Muscle of arm (tissue), 1 donor: ENCODE measurements at regions not wholly inside any gene's neighbourhood (a gene's known extent, or its start where the extent isn't known, plus 50 kb on each side); places are given as distances from the start of the nearest gene placed in this dataset.
"Not testable (repeated sequence)": the region's sequence is repeated elsewhere in the genome, so short reads cannot be mapped to it uniquely, and the experiment has no call there.

Experiments used
- DNase-seq: peaks from one replicate; pipeline ENCODE4 v3.0.0-alpha.2; 2013

- DNase-seq, result no peak
Measured at GRCh38 chr10:65142641-65143435, 1621.6 kb downstream of the REEP3 start.

- no peak for DNase-seq
Measured at GRCh38 chr10:65143723-65144122, 1622.5 kb downstream of the REEP3 start.

GRCh38 chr10:65149878-65150277, 1628.7 kb downstream of the REEP3 start:
- DNase-seq, result no peak

GRCh38 chr10:65166272-65166671, 1645.1 kb downstream of the REEP3 start:
- no peak for DNase-seq

GRCh38 chr10:65172249-65172648, 1651.0 kb downstream of the REEP3 start:
- no peak for DNase-seq

GRCh38 chr10:65176994-65177393, 1655.8 kb downstream of the REEP3 start:
- DNase-seq, result no peak

- DNase-seq, result no peak
Measured at GRCh38 chr10:65183236-65183635, 1662.0 kb downstream of the REEP3 start.

GRCh38 chr10:65186668-65187067, 1665.5 kb downstream of the REEP3 start:
- DNase-seq, result not testable (repeated sequence)

GRCh38 chr10:65194126-65194525, 1672.9 kb downstream of the REEP3 start:
- DNase-seq, result no peak

GRCh38 chr10:65194555-65194954, 1673.4 kb downstream of the REEP3 start:
- no peak for DNase-seq

GRCh38 chr10:65196111-65196510, 1674.9 kb downstream of the REEP3 start:
- peak; percentile 36 for DNase-seq

GRCh38 chr10:65197935-65198334, 1676.7 kb downstream of the REEP3 start:
- peak; percentile 57 for DNase-seq

- DNase-seq, result peak; percentile 38
Measured at GRCh38 chr10:65201491-65201890, 1680.3 kb downstream of the REEP3 start.

GRCh38 chr10:65204999-65205398, 1683.8 kb downstream of the REEP3 start:
- no peak for DNase-seq

- no peak for DNase-seq
Measured at GRCh38 chr10:65213170-65213569, 1692.0 kb downstream of the REEP3 start.

GRCh38 chr10:65219444-65219843, 1698.2 kb downstream of the REEP3 start:
- no peak for DNase-seq

- no peak for DNase-seq
Measured at GRCh38 chr10:65231148-65231547, 1694.7 kb upstream of the LRRTM3 start.

- DNase-seq, result no peak
Measured at GRCh38 chr10:65234261-65234660, 1691.6 kb upstream of the LRRTM3 start.

- no peak for DNase-seq
Measured at GRCh38 chr10:65235266-65235665, 1690.6 kb upstream of the LRRTM3 start.

GRCh38 chr10:65235846-65236245, 1690.0 kb upstream of the LRRTM3 start:
- no peak for DNase-seq

GRCh38 chr10:65265451-65265954, 1660.3 kb upstream of the LRRTM3 start:
- no peak for DNase-seq

- not testable (repeated sequence) for DNase-seq
Measured at GRCh38 chr10:65269551-65269950, 1656.3 kb upstream of the LRRTM3 start.

- no peak for DNase-seq
Measured at GRCh38 chr10:65270969-65271368, 1654.9 kb upstream of the LRRTM3 start.

- DNase-seq, result no peak
Measured at GRCh38 chr10:65273115-65273514, 1652.7 kb upstream of the LRRTM3 start.
